ENCODE measurements at regions not wholly inside any gene's neighbourhood (a gene's known extent, or its start where the extent isn't known, plus 50 kb on each side); places are given as distances from the start of the nearest gene placed in this dataset.

DNA sequence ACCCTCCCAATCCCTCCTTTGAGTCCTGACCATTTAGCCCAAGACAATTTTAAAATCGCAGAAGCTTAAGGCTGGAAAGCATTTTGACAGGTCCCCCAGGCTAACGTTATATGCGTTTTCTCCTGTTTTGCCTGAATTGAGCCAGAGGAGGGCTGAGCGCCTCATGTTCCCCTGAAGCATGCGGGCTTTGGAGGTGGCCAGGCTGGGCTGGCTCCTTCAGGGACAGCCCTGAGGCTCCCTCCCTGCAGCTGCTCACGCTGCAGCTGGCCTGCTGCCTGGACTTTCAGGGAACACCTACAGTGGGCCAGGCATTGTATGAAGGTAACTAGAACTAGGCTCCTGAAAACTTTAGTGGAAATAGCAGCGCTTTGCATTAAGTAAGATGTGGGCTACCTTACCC is 179.2 kb downstream of the ACKR3 start:
- TF ChIP-seq NFIC (IDR thresholded peaks at IDR 0.05) = no peak
- no peak for TF ChIP-seq TAF1 (IDR thresholded peaks at IDR 0.05; ENCODE audit: low read depth)
- TF ChIP-seq YY1 (IDR thresholded peaks at IDR 0.05; ENCODE audit: low read depth) = no peak
- TF ChIP-seq, protein P1, sequence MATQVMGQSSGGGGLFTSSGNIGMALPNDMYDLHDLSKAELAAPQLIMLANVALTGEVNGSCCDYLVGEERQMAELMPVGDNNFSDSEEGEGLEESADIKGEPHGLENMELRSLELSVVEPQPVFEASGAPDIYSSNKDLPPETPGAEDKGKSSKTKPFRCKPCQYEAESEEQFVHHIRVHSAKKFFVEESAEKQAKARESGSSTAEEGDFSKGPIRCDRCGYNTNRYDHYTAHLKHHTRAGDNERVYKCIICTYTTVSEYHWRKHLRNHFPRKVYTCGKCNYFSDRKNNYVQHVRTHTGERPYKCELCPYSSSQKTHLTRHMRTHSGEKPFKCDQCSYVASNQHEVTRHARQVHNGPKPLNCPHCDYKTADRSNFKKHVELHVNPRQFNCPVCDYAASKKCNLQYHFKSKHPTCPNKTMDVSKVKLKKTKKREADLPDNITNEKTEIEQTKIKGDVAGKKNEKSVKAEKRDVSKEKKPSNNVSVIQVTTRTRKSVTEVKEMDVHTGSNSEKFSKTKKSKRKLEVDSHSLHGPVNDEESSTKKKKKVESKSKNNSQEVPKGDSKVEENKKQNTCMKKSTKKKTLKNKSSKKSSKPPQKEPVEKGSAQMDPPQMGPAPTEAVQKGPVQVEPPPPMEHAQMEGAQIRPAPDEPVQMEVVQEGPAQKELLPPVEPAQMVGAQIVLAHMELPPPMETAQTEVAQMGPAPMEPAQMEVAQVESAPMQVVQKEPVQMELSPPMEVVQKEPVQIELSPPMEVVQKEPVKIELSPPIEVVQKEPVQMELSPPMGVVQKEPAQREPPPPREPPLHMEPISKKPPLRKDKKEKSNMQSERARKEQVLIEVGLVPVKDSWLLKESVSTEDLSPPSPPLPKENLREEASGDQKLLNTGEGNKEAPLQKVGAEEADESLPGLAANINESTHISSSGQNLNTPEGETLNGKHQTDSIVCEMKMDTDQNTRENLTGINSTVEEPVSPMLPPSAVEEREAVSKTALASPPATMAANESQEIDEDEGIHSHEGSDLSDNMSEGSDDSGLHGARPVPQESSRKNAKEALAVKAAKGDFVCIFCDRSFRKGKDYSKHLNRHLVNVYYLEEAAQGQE (IDR thresholded peaks at IDR 0.05; ENCODE audit: low read depth) = no peak
- no peak for TF ChIP-seq EGR1 (IDR thresholded peaks at IDR 0.05)
- no peak for TF ChIP-seq EP300 (IDR thresholded peaks at IDR 0.05; ENCODE audit: borderline replicate concordance)
- TF ChIP-seq CREB1 (IDR thresholded peaks at IDR 0.05; ENCODE audit: low read depth) = no peak
- no peak for TF ChIP-seq CEBPB (IDR thresholded peaks at IDR 0.05)
- no peak for TF ChIP-seq RAD21 (IDR thresholded peaks at IDR 0.05; ENCODE audit: low read depth)
- TF ChIP-seq, protein P2, sequence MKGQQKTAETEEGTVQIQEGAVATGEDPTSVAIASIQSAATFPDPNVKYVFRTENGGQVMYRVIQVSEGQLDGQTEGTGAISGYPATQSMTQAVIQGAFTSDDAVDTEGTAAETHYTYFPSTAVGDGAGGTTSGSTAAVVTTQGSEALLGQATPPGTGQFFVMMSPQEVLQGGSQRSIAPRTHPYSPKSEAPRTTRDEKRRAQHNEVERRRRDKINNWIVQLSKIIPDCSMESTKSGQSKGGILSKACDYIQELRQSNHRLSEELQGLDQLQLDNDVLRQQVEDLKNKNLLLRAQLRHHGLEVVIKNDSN (IDR thresholded peaks at IDR 0.05) = no peak
- TF ChIP-seq, protein P3, sequence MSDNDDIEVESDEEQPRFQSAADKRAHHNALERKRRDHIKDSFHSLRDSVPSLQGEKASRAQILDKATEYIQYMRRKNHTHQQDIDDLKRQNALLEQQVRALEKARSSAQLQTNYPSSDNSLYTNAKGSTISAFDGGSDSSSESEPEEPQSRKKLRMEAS (IDR thresholded peaks at IDR 0.05) = no peak
- TF ChIP-seq TCF12 (IDR thresholded peaks at IDR 0.05; ENCODE audit: low read depth) = no peak

Measured in Ishikawa (cell line).